GM19099 (cell line): ENCODE measurements at regions not wholly inside any gene's neighbourhood (a gene's known extent, or its start where the extent isn't known, plus 50 kb on each side); places are given as distances from the start of the nearest gene placed in this dataset.

Experiments
- POLR2A ChIP-seq: IDR thresholded peaks from 3 replicates; pipeline ENCODE4 v1.6.1; 2011; ENCODE audit warnings: low read depth; ENCODE audit not compliant: insufficient read length; ENCODE audit errors: extremely low read depth

DNA sequence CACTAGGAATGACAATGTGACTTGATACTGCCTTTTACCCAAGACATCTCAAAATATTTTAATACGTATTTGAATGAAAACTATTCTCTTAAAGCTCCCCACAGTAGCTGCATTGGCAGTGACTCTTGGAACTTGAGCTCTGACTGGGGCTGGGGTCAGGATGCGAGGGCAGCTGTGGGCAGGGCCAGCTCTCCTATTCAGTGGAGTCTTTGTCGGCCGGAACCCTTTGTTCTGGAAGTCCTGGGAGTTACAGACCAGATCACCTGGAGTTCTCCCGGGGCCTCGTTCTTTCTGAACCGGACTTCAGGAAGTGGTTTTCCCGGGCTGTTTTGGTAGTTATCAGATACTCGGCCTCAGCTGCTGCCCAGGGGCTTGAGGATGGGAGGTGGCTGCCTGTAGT, 84.9 kb downstream of the NPIPB11 start:
- TF ChIP-seq POLR2A: no peak

GRCh38 chr16:29321000-29321393, 85.5 kb downstream of the NPIPB11 start:
- no peak for TF ChIP-seq POLR2A

DNA sequence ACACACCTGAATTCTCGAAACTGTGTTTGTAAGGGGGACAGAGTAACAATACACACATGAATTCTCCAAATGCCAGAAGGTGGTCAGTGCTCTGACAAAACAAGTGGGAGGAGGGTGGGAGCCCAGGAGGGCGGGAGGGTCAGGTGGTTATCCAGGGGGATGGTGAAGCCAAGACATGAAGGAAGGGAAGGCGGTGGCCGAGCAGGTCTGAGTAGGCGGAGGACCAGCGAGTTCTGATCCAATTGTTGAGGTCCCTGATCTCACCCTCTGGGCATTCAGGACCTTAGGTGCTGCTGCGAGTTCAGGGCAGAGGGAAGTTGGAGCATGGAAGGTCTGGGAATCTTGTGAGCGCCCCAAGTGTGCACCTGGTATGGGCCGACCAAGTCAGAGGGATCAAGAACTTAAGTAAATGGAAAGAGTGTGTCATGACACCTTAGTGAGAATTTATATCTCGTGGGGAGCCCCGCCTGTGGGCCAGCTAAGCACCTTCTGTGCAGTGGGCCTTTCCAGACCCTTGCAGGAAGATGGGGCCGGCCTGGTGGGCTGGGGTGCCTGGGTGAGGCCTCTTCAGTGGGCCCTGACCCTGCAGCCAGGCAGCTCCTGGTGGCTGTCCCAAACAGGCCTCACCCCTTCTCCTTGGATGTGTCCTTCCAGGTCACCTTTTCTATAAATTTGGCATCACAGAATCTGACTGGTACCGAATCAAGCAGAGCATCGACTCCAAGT, 86.1 kb downstream of the NPIPB11 start:
- TF ChIP-seq POLR2A: no peak

- TF ChIP-seq POLR2A: no peak
Measured at GRCh38 chr16:29319726-29320125, 86.8 kb downstream of the NPIPB11 start.

- TF ChIP-seq POLR2A: no peak
Measured at GRCh38 chr16:29318037-29318436, 88.5 kb downstream of the NPIPB11 start.

DNA sequence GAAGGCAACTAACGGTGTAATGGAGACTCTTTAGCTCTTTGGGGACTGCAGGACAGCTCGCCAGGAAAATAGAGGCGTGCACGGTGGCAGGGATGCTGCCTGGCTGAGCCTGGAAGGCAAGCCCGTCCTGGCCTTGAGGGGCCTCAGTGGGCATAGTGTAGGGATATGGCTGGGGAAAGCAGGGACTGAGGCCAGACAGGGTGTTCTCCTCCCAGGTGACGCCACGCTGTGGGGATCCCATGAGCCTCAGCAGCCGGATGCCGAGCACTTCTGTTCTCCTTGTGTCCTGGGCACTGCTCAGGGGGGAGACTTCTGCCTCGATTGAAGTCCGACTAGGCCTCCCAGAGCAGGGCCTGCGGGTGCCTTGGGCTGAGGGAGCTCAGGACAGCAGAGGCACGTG, 89.2 kb downstream of the NPIPB11 start:
- no peak for TF ChIP-seq POLR2A

- no peak for TF ChIP-seq POLR2A
Measured at GRCh38 chr16:29316761-29317183, 89.7 kb downstream of the NPIPB11 start.

DNA sequence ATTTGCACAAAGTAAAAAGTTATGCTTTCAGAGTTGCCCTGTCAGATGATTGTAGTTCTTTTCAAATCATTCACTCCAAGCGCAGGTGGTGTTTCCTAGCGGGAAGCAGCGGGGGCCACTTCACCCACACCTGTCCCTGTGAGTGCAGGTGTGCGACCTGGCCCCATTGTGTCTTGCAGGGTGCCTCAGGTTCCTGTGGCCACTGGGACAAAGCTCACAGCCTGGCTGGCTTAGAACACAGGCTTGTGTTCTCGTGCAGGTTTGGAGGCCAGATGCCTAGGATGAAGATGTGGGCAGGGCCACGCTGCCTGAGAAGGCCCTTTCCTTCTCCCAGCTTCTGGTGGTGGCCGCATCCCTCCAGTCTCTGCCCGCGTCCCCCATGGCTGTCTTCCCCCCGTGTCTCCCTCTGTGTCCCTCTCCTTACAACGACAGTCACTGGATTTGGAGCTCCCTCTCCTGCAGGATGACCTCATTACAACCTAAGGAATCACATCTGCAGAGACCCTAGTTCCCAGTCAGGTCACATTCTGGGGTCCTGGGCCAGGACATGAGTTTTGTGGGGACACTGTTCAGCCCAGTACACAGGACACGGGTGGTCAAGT, 90.5 kb downstream of the NPIPB11 start:
- TF ChIP-seq POLR2A: no peak

GRCh38 chr16:29315046-29315445, 91.5 kb downstream of the NPIPB11 start:
- TF ChIP-seq POLR2A: no peak

DNA sequence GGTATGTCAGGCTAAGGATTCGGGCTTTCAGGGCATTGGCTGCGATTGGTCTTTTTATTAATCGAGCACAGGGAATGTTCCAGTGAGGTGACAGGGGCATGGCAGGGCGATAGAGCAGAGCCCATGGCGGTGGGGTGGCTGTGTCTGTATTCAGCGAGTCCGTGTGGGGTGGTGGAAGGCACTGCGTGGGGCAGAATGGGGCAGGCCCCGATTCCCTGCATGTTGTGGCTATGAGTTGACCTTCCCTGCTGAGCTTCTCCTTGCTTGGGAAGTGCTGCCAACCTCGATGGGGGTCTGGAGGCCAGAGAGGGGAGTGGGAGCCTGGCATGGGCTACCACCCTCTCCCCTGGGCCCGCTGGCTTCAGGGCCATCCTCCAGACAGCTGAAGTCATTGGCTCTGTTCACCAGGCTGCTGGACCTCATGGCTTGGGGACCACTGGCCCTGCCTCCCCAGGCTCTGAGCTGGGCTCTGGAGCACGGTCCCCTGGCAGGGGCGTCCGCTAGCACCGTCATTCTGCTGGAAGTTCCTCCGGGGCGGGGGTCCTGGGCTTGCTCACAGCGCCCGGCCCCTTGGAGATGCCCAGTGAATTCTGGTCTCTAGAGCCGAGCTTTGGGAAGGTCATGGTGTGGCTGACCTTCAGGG, 92.1 kb downstream of the NPIPB11 start:
- TF ChIP-seq POLR2A: no peak

DNA sequence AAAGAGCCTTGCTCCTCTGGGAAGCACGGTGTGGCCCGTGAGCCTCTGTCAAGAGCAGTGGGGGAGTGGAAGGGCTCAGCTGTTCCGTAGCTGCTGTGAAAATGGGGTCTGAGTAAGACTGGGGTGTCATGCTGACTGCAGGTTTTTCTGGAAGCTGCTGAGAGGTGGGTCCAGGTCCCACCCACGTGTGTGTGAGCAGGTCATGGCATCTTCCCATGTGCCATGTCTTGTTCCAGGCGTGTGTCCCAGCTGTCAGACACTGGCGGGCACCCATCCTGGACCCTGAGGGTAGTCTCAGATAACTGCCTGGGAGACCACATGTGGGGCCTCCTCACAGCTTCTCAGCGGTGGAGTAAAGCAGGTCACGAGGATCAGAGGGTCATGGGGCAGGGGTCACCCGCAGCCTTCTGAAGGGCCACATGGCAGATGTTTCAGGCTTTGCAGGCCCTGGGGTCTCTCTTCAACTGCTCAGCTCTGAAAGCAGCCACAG, 92.9 kb downstream of the NPIPB11 start:
- no peak for TF ChIP-seq POLR2A

- TF ChIP-seq POLR2A: no peak
Measured at GRCh38 chr16:29312835-29313558, 93.5 kb downstream of the NPIPB11 start.

GRCh38 chr16:29311461-29312344, 94.8 kb downstream of the NPIPB11 start:
- TF ChIP-seq POLR2A: no peak

- TF ChIP-seq POLR2A: no peak
Measured at GRCh38 chr16:29310852-29311314, 95.6 kb downstream of the NPIPB11 start.

GRCh38 chr16:29308644-29309546, 97.6 kb downstream of the NPIPB11 start:
- no peak for TF ChIP-seq POLR2A
